Neural progenitor cell (in vitro differentiated cells): ENCODE measurements at regions not wholly inside any gene's neighbourhood (a gene's known extent, or its start where the extent isn't known, plus 50 kb on each side); places are given as distances from the start of the nearest gene placed in this dataset.

Experiments used
- DNase-seq: peaks from one replicate; pipeline ENCODE4 v3.0.0-alpha.2; 2016; ENCODE audit warnings: low spot score
- H2AFZ ChIP-seq: fragments of 200-600 bp; sonication (generic); replicated peaks from 2 replicates; pipeline ENCODE4 v1.6.1; 2016; ENCODE audit warnings: antibody characterized with exemption
- H3F3A ChIP-seq: fragments of 200-600 bp; sonication (generic); 2 replicates; pipeline ENCODE4 v1.6.1; 2016; ENCODE audit warnings: antibody characterized with exemption, low read depth
- H3K27ac ChIP-seq: fragments of 200-600 bp; sonication (generic); 2 replicates; pipeline ENCODE4 v1.5.1; 2016; ENCODE audit warnings: mild to moderate bottlenecking
- H3K27me3 ChIP-seq: fragments of 200-600 bp; sonication (generic); 2 replicates; pipeline ENCODE4 v1.6.1; 2016; ENCODE audit warnings: mild to moderate bottlenecking, moderate library complexity
- H3K36me3 ChIP-seq: fragments of 200-600 bp; sonication (generic); 2 replicates; pipeline ENCODE4 v1.5.1; 2016
- H3K4me1 ChIP-seq: fragments of 200-600 bp; sonication (generic); 2 replicates; pipeline ENCODE4 v1.6.1; 2016; ENCODE audit warnings: mixed run types
- H3K4me2 ChIP-seq: fragments of 200-600 bp; sonication (generic); 2 replicates; pipeline ENCODE4 v1.6.1; 2016
- H3K4me3 ChIP-seq: fragments of 200-600 bp; sonication (generic); 2 replicates; pipeline ENCODE4 v1.5.1; 2016
- H3K79me2 ChIP-seq: fragments of 200-600 bp; sonication (generic); 2 replicates; pipeline ENCODE4 v1.6.1; 2016; ENCODE audit warnings: low read depth
- H3K9ac ChIP-seq: fragments of 200-600 bp; sonication (generic); 2 replicates; pipeline ENCODE4 v1.6.1; 2016
- H3K9me3 ChIP-seq: fragments of 200-600 bp; sonication (generic); 2 replicates; pipeline ENCODE4 v1.5.1; 2016; ENCODE audit warnings: low read depth
- H4K20me1 ChIP-seq: fragments of 200-600 bp; sonication (generic); 2 replicates; pipeline ENCODE4 v1.6.1; 2016; ENCODE audit warnings: low read depth
- H3K27ac Mint-ChIP-seq: 3 replicates; pipeline ENCODE4 v1.8.0; 2021; ENCODE audit warnings: mixed read lengths
- H3K27me3 Mint-ChIP-seq: 2 replicates; pipeline ENCODE4 v1.8.0; 2022; ENCODE audit warnings: low read depth, mild to moderate bottlenecking, inconsistent platforms, moderate library complexity, mixed read lengths; ENCODE audit not compliant: insufficient read depth
- H3K36me3 Mint-ChIP-seq: 3 replicates; pipeline ENCODE4 v1.8.0; 2021; ENCODE audit warnings: mixed read lengths
- H3K4me1 Mint-ChIP-seq: 3 replicates; pipeline ENCODE4 v1.8.0; 2021; ENCODE audit warnings: mixed read lengths
- H3K4me3 Mint-ChIP-seq: 3 replicates; pipeline ENCODE4 v1.8.0; 2021; ENCODE audit warnings: mild to moderate bottlenecking, moderate library complexity, mixed read lengths
- H3K9me3 Mint-ChIP-seq: 3 replicates; pipeline ENCODE4 v1.8.0; 2020; ENCODE audit warnings: mixed read lengths
- CTCF ChIP-seq: fragments of 200-600 bp; sonication (generic); IDR thresholded peaks from 2 replicates; pipeline ENCODE4 v1.5.1; 2017; ENCODE audit warnings: antibody characterized with exemption, mild to moderate bottlenecking
- EZH2 ChIP-seq: fragments of 200-600 bp; sonication (generic); IDR thresholded peaks from 2 replicates; pipeline ENCODE4 v1.6.1; 2017; ENCODE audit warnings: antibody characterized with exemption, mild to moderate bottlenecking, moderate library complexity
- EZH2phosphoT487 ChIP-seq: fragments of 200-600 bp; sonication (generic); IDR thresholded peaks from 2 replicates; pipeline ENCODE4 v1.6.1; 2017; ENCODE audit warnings: antibody characterized with exemption

GRCh38 chrX:93585661-93586060 lies 87.7 kb downstream of the NAP1L3 start:
- Histone ChIP-seq H2AFZ (no peak overlapping the region), H3K9me3 (no peaks in the 10 kb centered on the region), H3K4me3 (no peak overlapping the region), H3K4me2 (no peak overlapping the region), H3K27me3 (no peaks in the 10 kb centered on the region), H3K9ac (no peak overlapping the region), H3K36me3 (no peaks in the 10 kb centered on the region), H3K79me2 (no peaks in the 10 kb centered on the region), H3K27ac (no peak overlapping the region), H3F3A (no peaks in the 10 kb centered on the region), H4K20me1 (no peaks in the 10 kb centered on the region), H3K4me1 (no peaks in the 10 kb centered on the region)
- Mint-ChIP-seq H3K27ac (no peak overlapping the region), H3K36me3 (no peaks in the 10 kb centered on the region), H3K27me3 (peaks cover 5% of the 10 kb centered on the region), H3K4me1 (no peaks in the 10 kb centered on the region), H3K9me3 (peaks cover 2% of the 10 kb centered on the region), H3K4me3 (no peak overlapping the region)
- TF ChIP-seq CTCF (no peak), EZH2phosphoT487 (no peak), EZH2 (no peak)
- DNase-seq = no peak

- Mint-ChIP-seq H3K36me3 (no peaks in the 10 kb centered on the region), H3K27me3 (peaks cover 5% of the 10 kb centered on the region), H3K4me3 (no peak overlapping the region), H3K27ac (no peak overlapping the region), H3K4me1 (no peaks in the 10 kb centered on the region), H3K9me3 (peaks cover 4% of the 10 kb centered on the region)
- Histone ChIP-seq H3K9ac (no peak overlapping the region), H3K4me3 (no peak overlapping the region), H3K9me3 (no peaks in the 10 kb centered on the region), H3K4me1 (no peaks in the 10 kb centered on the region), H3F3A (no peaks in the 10 kb centered on the region), H3K79me2 (no peaks in the 10 kb centered on the region), H2AFZ (no peak overlapping the region), H3K4me2 (no peak overlapping the region), H3K27ac (no peak overlapping the region), H3K36me3 (no peaks in the 10 kb centered on the region), H4K20me1 (no peaks in the 10 kb centered on the region), H3K27me3 (no peaks in the 10 kb centered on the region)
- no peak for DNase-seq
- no peak for TF ChIP-seq CTCF
- no peak for TF ChIP-seq EZH2phosphoT487
- TF ChIP-seq EZH2 = no peak
These were observed 92.7 kb downstream of the NAP1L3 start for GRCh38 chrX:93580634-93581033.

- Mint-ChIP-seq H3K4me3 (no peak overlapping the region), H3K27ac (no peak overlapping the region), H3K4me1 (peaks cover 5% of the 10 kb centered on the region), H3K36me3 (no peaks in the 10 kb centered on the region), H3K27me3 (peaks cover 4% of the 10 kb centered on the region), H3K9me3 (peaks cover 3% of the 10 kb centered on the region)
- H3K4me1 ChIP-seq = no peaks in the 10 kb centered on the region
- no peaks in the 10 kb centered on the region for H3K9me3 ChIP-seq
- H3K36me3 ChIP-seq = no peaks in the 10 kb centered on the region
- H2AFZ ChIP-seq = peak overlapping the region; percentile 48
- no peaks in the 10 kb centered on the region for H3F3A ChIP-seq
- no peak overlapping the region for H3K9ac ChIP-seq
- H3K27me3 ChIP-seq = no peaks in the 10 kb centered on the region
- H3K79me2 ChIP-seq = no peaks in the 10 kb centered on the region
- no peak for DNase-seq
- H3K27ac ChIP-seq = no peak overlapping the region
- TF ChIP-seq EZH2 = no peak
- TF ChIP-seq CTCF = peak; percentile 86
- no peak overlapping the region for H3K4me3 ChIP-seq
- H4K20me1 ChIP-seq = no peaks in the 10 kb centered on the region
- no peak overlapping the region for H3K4me2 ChIP-seq
These were observed 134.8 kb downstream of the NAP1L3 start for GRCh38 chrX:93538575-93538974.

- Mint-ChIP-seq H3K27me3 (no peaks in the 10 kb centered on the region), H3K4me1 (no peaks in the 10 kb centered on the region), H3K9me3 (no peaks in the 10 kb centered on the region), H3K4me3 (no peak overlapping the region), H3K27ac (no peak overlapping the region), H3K36me3 (no peaks in the 10 kb centered on the region)
- Histone ChIP-seq H3K27ac (no peak overlapping the region), H3K4me2 (no peak overlapping the region), H3K9me3 (no peaks in the 10 kb centered on the region), H2AFZ (no peak overlapping the region), H3K79me2 (no peaks in the 10 kb centered on the region), H3K4me1 (no peaks in the 10 kb centered on the region), H3K36me3 (no peaks in the 10 kb centered on the region), H4K20me1 (no peaks in the 10 kb centered on the region), H3K27me3 (no peaks in the 10 kb centered on the region), H3K4me3 (no peak overlapping the region), H3F3A (no peaks in the 10 kb centered on the region), H3K9ac (no peak overlapping the region)
- DNase-seq = no peak
- TF ChIP-seq EZH2 (no peak), EZH2phosphoT487 (no peak), CTCF (no peak)
These were observed 144.5 kb downstream of the NAP1L3 start for GRCh38 chrX:93528917-93529316.
